SK-N-SH treated with all-trans-retinoic acid at 6 μM for 48 hours (cell line): ENCODE measurements at regions not wholly inside any gene's neighbourhood (a gene's known extent, or its start where the extent isn't known, plus 50 kb on each side); places are given as distances from the start of the nearest gene placed in this dataset.

Experiments
- ARNTL ChIP-seq: fragments of 450-650 bp; formaldehyde crosslinking; IDR thresholded peaks from 2 replicates; pipeline ENCODE4 v1.5.0; 2020; ENCODE audit warnings: low read depth, mild to moderate bottlenecking, moderate library complexity, borderline replicate concordance
- CSDC2 ChIP-seq: fragments of 250-450 bp; sonication (Bioruptor Pico); IDR thresholded peaks from 2 replicates; pipeline ENCODE4 v1.5.0; 2020; ENCODE audit warnings: mild to moderate bottlenecking, moderate library complexity
- ESRRG ChIP-seq: fragments of 250-450 bp; sonication (Bioruptor Pico); IDR thresholded peaks from 2 replicates; pipeline ENCODE4 v1.6.1; 2021; ENCODE audit warnings: mild to moderate bottlenecking
- ISL1 ChIP-seq: fragments of 250-450 bp; sonication (Bioruptor Pico); IDR thresholded peaks from 2 replicates; pipeline ENCODE4 v2.1.2; 2022; ENCODE audit warnings: mild to moderate bottlenecking, moderate library complexity
- SNAI2 ChIP-seq: fragments of 250-450 bp; sonication (Bioruptor Pico); IDR thresholded peaks from 2 replicates; pipeline ENCODE4 v1.5.0; 2020; ENCODE audit warnings: mild to moderate bottlenecking, moderate library complexity
- TCF4 ChIP-seq: fragments of 250-450 bp; sonication (Bioruptor Pico); IDR thresholded peaks from 2 replicates; pipeline ENCODE4 v1.8.0; 2021; ENCODE audit warnings: mild to moderate bottlenecking, moderate library complexity, borderline replicate concordance
- ZNF565 ChIP-seq: fragments of 450-650 bp; formaldehyde crosslinking; conservative IDR thresholded peaks from 2 replicates; pipeline ENCODE4 v1.5.0; 2020; ENCODE audit warnings: low read depth, mild to moderate bottlenecking, moderate library complexity
- TF ChIP-seq, protein P1 (sequence below): fragments of 250-450 bp; sonication (Bioruptor Pico); IDR thresholded peaks from 2 replicates; pipeline ENCODE4 v1.5.1; 2021; ENCODE audit warnings: mild to moderate bottlenecking, moderate library complexity
- TF ChIP-seq, protein P2 (sequence below): fragments of 250-450 bp; sonication (Bioruptor Pico); IDR thresholded peaks from 2 replicates; pipeline ENCODE4 v1.8.0; 2020; ENCODE audit warnings: mild to moderate bottlenecking, moderate library complexity, borderline replicate concordance

DNA sequence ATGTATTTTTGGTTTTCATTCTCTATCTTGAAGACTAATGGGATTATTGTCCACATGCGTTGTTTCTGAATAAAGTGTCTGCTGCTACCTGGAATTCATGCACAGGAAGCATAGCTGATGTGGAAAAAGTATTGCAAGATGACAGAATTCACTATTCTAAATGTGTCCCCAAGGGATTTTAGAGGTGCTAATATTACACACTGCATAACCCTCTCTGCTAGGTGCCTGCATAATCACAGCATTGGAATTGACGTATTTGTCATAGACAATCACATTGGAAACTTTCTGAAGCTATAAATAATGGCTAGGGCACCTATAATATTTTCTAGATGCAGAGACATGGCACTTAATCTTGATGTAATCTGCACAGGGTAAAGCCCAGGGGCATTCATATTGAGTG, 496.1 kb downstream of the JRKL start:
- TF ChIP-seq, protein P1, sequence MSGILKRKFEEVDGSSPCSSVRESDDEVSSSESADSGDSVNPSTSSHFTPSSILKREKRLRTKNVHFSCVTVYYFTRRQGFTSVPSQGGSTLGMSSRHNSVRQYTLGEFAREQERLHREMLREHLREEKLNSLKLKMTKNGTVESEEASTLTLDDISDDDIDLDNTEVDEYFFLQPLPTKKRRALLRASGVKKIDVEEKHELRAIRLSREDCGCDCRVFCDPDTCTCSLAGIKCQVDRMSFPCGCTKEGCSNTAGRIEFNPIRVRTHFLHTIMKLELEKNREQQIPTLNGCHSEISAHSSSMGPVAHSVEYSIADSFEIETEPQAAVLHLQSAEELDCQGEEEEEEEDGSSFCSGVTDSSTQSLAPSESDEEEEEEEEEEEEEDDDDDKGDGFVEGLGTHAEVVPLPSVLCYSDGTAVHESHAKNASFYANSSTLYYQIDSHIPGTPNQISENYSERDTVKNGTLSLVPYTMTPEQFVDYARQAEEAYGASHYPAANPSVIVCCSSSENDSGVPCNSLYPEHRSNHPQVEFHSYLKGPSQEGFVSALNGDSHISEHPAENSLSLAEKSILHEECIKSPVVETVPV, result no peak
- TF ChIP-seq ZNF565 (CRISPR knock-in tag) (no peak), SNAI2 (no peak), CSDC2 (CRISPR knock-in tag) (no peak), ISL1 (CRISPR knock-in tag) (no peak), ESRRG (CRISPR knock-in tag) (no peak), ARNTL (CRISPR knock-in tag) (no peak), TCF4 (CRISPR knock-in tag) (no peak)
- TF ChIP-seq, protein P2, sequence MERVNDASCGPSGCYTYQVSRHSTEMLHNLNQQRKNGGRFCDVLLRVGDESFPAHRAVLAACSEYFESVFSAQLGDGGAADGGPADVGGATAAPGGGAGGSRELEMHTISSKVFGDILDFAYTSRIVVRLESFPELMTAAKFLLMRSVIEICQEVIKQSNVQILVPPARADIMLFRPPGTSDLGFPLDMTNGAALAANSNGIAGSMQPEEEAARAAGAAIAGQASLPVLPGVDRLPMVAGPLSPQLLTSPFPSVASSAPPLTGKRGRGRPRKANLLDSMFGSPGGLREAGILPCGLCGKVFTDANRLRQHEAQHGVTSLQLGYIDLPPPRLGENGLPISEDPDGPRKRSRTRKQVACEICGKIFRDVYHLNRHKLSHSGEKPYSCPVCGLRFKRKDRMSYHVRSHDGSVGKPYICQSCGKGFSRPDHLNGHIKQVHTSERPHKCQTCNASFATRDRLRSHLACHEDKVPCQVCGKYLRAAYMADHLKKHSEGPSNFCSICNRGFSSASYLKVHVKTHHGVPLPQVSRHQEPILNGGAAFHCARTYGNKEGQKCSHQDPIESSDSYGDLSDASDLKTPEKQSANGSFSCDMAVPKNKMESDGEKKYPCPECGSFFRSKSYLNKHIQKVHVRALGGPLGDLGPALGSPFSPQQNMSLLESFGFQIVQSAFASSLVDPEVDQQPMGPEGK (CRISPR knock-in tag), result no peak
